K562 (cell line): ENCODE measurements at regions not wholly inside any gene's neighbourhood (a gene's known extent, or its start where the extent isn't known, plus 50 kb on each side); places are given as distances from the start of the nearest gene placed in this dataset.

Experiments used
- ATAC-seq: fragments of 200-7000 bp; cut with Tn5 transposase; 3 replicates; pipeline ENCODE4 v1.9.1; 2020; ENCODE audit warnings: moderate library complexity
- BruUV-seq: library from RNA; stranded (reverse); fragments of 400-500 nt; replicated peaks from 2 replicates; lab custom pipeline; 2021; lab: Mats Ljungman, UMichigan
- CTCF ChIA-PET: fragments of 300-600 bp; formaldehyde crosslinking; extraction: SDS; loops from one replicate; lab custom pipeline; 2021; ENCODE audit warnings: low intra/inter-chr PET ratio; lab: Yijun Ruan, JAX
- POLR2A ChIA-PET: fragments of 300-600, 350-650 bp; sonication (Branson Sonifier 250); formaldehyde crosslinking; extraction: SDS; loops from one replicate; lab custom pipeline; 2021; ENCODE audit warnings: antibody characterized with exemption, inconsistent platforms; lab: Yijun Ruan, JAX
- DNase-seq, 4 experiments: peaks; one replicate each; pipeline versions ENCODE4 v3.0.0 to v3.0.0-alpha.2; 2011 to 2018; ENCODE audit warnings: low spot score in 3 of 4, mixed read lengths in 3 of 4; ENCODE audit errors: extremely low read depth in 1 of 4
- FAIRE-seq: peaks from 2 replicates; lab custom pipeline; 2011; peaks lifted over from hg19 to GRCh38; lab: Jason Lieb, UNC
- H2AFZ ChIP-seq: 2 replicates; pipeline ENCODE4 v1.6.0; 2011; ENCODE audit warnings: low read depth, low read length, control low read depth, inconsistent platforms
- H3K27ac ChIP-seq: fragments of 200-600 bp; 3 replicates; pipeline ENCODE4 v1.8.0; 2011; ENCODE audit warnings: low read depth, mild to moderate bottlenecking, control low read depth, inconsistent platforms, low read length, moderate library complexity, mixed read lengths; ENCODE audit errors: extremely low read depth
- H3K27me3 ChIP-seq, 2 experiments: fragments of 300-600 bp in 1 of 2; 2 replicates in 1 of 2; 3 replicates in 1 of 2; pipeline versions ENCODE4 v1.6.0 to v1.8.0; 2011; ENCODE audit warnings: inconsistent platforms in 2 of 2, low read length in 2 of 2, mild to moderate bottlenecking in 1 of 2, mixed read lengths in 1 of 2, moderate library complexity in 1 of 2; ENCODE audit not compliant: control insufficient read depth in 2 of 2, insufficient read depth in 2 of 2
- H3K36me3 ChIP-seq: fragments of 300-600 bp; 3 replicates; pipeline ENCODE4 v1.8.0; 2011; ENCODE audit warnings: mild to moderate bottlenecking, low read length, inconsistent platforms; ENCODE audit not compliant: control insufficient read depth, insufficient read depth
- H3K4me1 ChIP-seq, 2 experiments: fragments of 200-600 bp in 1 of 2; replicated peaks in 1 of 2; 2 replicates in 1 of 2; 3 replicates in 1 of 2; pipeline versions ENCODE4 v1.5.1 to v1.8.0; 2011; ENCODE audit warnings: inconsistent platforms in 2 of 2, low read length in 2 of 2, mild to moderate bottlenecking in 1 of 2, mixed read lengths in 1 of 2, moderate library complexity in 1 of 2; ENCODE audit not compliant: control insufficient read depth in 2 of 2, insufficient read depth in 2 of 2
- H3K4me2 ChIP-seq: 2 replicates; pipeline ENCODE4 v1.6.1; 2011; ENCODE audit warnings: low read length, control low read depth, inconsistent platforms, mixed read lengths; ENCODE audit not compliant: insufficient read depth
- H3K4me3 ChIP-seq: fragments of 200-600 bp; sonication (generic), shearing (Covaris generic); 2 replicates; pipeline ENCODE4 v1.5.1; 2016; ENCODE audit warnings: control low read depth, inconsistent platforms
- H3K79me2 ChIP-seq: fragments of 200-600 bp; 3 replicates; pipeline ENCODE4 v1.8.0; 2011; ENCODE audit warnings: low read length, inconsistent platforms; ENCODE audit not compliant: control insufficient read depth, insufficient read depth
- H3K9ac ChIP-seq, 2 experiments: 2 replicates each; pipeline versions ENCODE4 v1.6.0 to v1.6.1; 2011; ENCODE audit warnings: low read depth in 2 of 2, low read length in 2 of 2, control low read depth in 1 of 2, inconsistent platforms in 1 of 2, mild to moderate bottlenecking in 1 of 2, mixed read lengths in 1 of 2; ENCODE audit not compliant: insufficient read depth in 1 of 2
- H3K9me1 ChIP-seq: one replicate; pipeline ENCODE4 v1.6.0; 2011; ENCODE audit warnings: inconsistent platforms, mild to moderate bottlenecking, low read length, moderate library complexity; ENCODE audit not compliant: control insufficient read depth, insufficient read depth
- H3K9me3 ChIP-seq: replicated peaks from 2 replicates; pipeline ENCODE4 v1.5.1; 2011; ENCODE audit warnings: low read depth, low read length, inconsistent platforms; ENCODE audit not compliant: control insufficient read depth, insufficient read depth
- H4K20me1 ChIP-seq: replicated peaks from 2 replicates; pipeline ENCODE4 v1.6.1; 2011; ENCODE audit warnings: low read length, inconsistent platforms, mixed read lengths; ENCODE audit not compliant: control insufficient read depth, insufficient read depth
- ATF3 ChIP-seq, 2 experiments: fragments of 450-650 bp in 1 of 2; sonication (generic) in 1 of 2; formaldehyde crosslinking in 1 of 2; IDR thresholded peaks in 1 of 2; conservative IDR thresholded peaks in 1 of 2; 2 replicates each; pipeline versions ENCODE4 v1.6.1 to v1.8.1; 2016 to 2023; ENCODE audit warnings: mild to moderate bottlenecking in 2 of 2, moderate library complexity in 2 of 2, inconsistent platforms in 1 of 2, missing genetic modification reagents in 1 of 2
- CEBPG ChIP-seq, 3 experiments: fragments of 200-800 bp in 1 of 3; sonication (Bioruptor generic) in 1 of 3; sonication (generic) in 1 of 3; formaldehyde crosslinking in 1 of 3; IDR thresholded peaks in 2 of 3; conservative IDR thresholded peaks in 1 of 3; 2 replicates each; pipeline versions ENCODE4 v1.6.1 to v1.8.0; 2016 to 2022; ENCODE audit warnings: missing compliant biosample characterization in 2 of 3, missing genetic modification characterization in 2 of 3, mild to moderate bottlenecking in 1 of 3, missing genetic modification reagents in 1 of 3
- GABPA ChIP-seq: fragments of 200-800 bp; sonication (Bioruptor generic); conservative IDR thresholded peaks from 2 replicates; pipeline ENCODE4 v1.6.1; 2016; ENCODE audit warnings: low read depth, missing genetic modification characterization, missing compliant biosample characterization
- MBD1 ChIP-seq: fragments of 250-450 bp; sonication (Bioruptor Pico); IDR thresholded peaks from 2 replicates; pipeline ENCODE4 v1.8.0; 2022; ENCODE audit warnings: inconsistent platforms
- MEIS2 ChIP-seq: fragments of 450-650 bp; IDR thresholded peaks from 2 replicates; pipeline ENCODE4 v1.6.1; 2014; ENCODE audit warnings: mild to moderate bottlenecking; ENCODE audit not compliant: partially characterized antibody
- NFE2 ChIP-seq: IDR thresholded peaks from 2 replicates; pipeline ENCODE4 v1.6.1; 2014; ENCODE audit warnings: antibody characterized with exemption, low read depth
- PHTF2 ChIP-seq: fragments of 250-450 bp; sonication (Bioruptor Pico); IDR thresholded peaks from 2 replicates; pipeline ENCODE4 v1.5.0; 2021; ENCODE audit warnings: mild to moderate bottlenecking
- RREB1 ChIP-seq: fragments of 250-450 bp; sonication (Bioruptor Pico); IDR thresholded peaks from 2 replicates; pipeline ENCODE4 v1.4.0; 2020
- TAF7 ChIP-seq: fragments of 450-650 bp; IDR thresholded peaks from 2 replicates; pipeline ENCODE4 v1.6.1; 2016; ENCODE audit warnings: missing genetic modification characterization, missing compliant biosample characterization
- TCF7L2 ChIP-seq: fragments of 150-350 bp; IDR thresholded peaks from 2 replicates; pipeline ENCODE4 v1.6.1; 2016; ENCODE audit warnings: low read depth, mild to moderate bottlenecking, low read length, moderate library complexity
- TOE1 ChIP-seq, 2 experiments: fragments of 450-650 bp in 1 of 2; sonication (generic) in 1 of 2; formaldehyde crosslinking in 1 of 2; IDR thresholded peaks; 2 replicates each; pipeline versions ENCODE4 v1.7.1 to v1.8.0; 2016 to 2022; ENCODE audit warnings: borderline replicate concordance in 2 of 2, mild to moderate bottlenecking in 2 of 2, antibody characterized with exemption in 1 of 2, inconsistent platforms in 1 of 2, low read depth in 1 of 2, missing genetic modification reagents in 1 of 2, moderate library complexity in 1 of 2
- ZNF274 ChIP-seq: IDR thresholded peaks from 2 replicates; pipeline ENCODE4 v1.6.1; 2011; ENCODE audit warnings: low read depth, mild to moderate bottlenecking, low read length, moderate library complexity, borderline replicate concordance
- WGBS: fragments of 100-300 bp; shearing (Covaris generic); methylation state at CpG from one replicate; pipeline ENCODE4 v1.1.6; 2016; ENCODE audit warnings: low coverage, mixed read lengths; ENCODE audit not compliant: insufficient coverage; ENCODE audit errors: missing lambda C conversion rate; 5-methylcytosine and 5-hydroxymethylcytosine counted together
- in situ Hi-C: fragments of 300-500 bp; cut with MboI; formaldehyde crosslinking; loops from 4 replicates; pipeline ENCODE4 v1.15.0; 2018; ENCODE audit warnings: inconsistent platforms, mixed read lengths
- intact Hi-C: fragments of 100-400 bp; cut with micrococcal nuclease; formaldehyde crosslinking; loops from 2 replicates; pipeline ENCODE4 v1.14.2; 2022

DNA sequence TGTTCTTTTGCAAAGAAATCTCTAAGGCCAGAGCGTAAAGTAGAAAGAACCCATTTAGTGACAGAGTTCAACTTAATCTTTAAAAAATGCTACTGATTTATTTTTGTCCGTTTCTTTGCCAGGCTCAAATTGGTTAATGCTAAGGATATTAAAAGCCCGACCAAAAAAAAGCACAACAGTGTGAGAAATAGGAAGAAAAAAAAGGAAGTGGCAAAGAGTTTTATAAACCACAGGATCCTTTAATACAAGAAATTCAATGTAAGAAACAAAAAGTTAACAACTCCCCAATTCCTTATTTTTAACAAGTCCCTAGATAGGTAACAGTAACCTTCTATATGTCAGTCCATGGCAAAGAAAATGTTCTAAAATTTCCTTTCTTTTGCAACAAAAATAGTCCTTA, 480.4 kb downstream of the ACTRT1 start:
- Histone ChIP-seq H3K27me3 (no peaks in the 10 kb centered on the region), H3K4me2 (no peak overlapping the region)
- no peak for FAIRE-seq
- TF ChIP-seq MEIS2 (no peak), GABPA (tag) (no peak), ZNF274 (no peak), NFE2 (no peak), ATF3 (IDR thresholded peaks at IDR 0.05) (no peak), ATF3 (CRISPR knock-in tag; conservative IDR thresholded peaks at IDR 0.05) (no peak), RREB1 (no peak), PHTF2 (no peak), TOE1 (IDR thresholded peaks at IDR 0.05; ENCODE audit: borderline replicate concordance) (no peak), TOE1 (CRISPR knock-in tag; IDR thresholded peaks at IDR 0.05; ENCODE audit: borderline replicate concordance, low read depth) (no peak), CEBPG (CRISPR knock-in tag; IDR thresholded peaks at IDR 0.05) (no peak), CEBPG (tag; conservative IDR thresholded peaks at IDR 0.05 in 1 of 2, IDR thresholded peaks at IDR 0.05 in 1 of 2) (no peak), MBD1 (CRISPR knock-in tag) (no peak), TCF7L2 (no peak), TAF7 (tag) (no peak)

More for the DNA sequence above, 480.4 kb downstream of the ACTRT1 start:
- no peak for ATAC-seq
- ChIA-PET CTCF (no interaction called here), POLR2A (no interaction called here)
- intact Hi-C loops (no loop called here), in situ Hi-C loops (no loop called here)
- Histone ChIP-seq H3K9ac (no peak overlapping the region), H2AFZ (no peak overlapping the region), H3K9me1 (no peaks in the 10 kb centered on the region), H3K4me3 (no peak overlapping the region), H3K9me3 (0 out of 2 replicates have a peak, but pooled peaks cover 1% of the 10 kb centered on the region), H3K27ac (no peak overlapping the region), H3K4me1 (no peaks in the 10 kb centered on the region), H3K36me3 (no peaks in the 10 kb centered on the region), H3K79me2 (no peaks in the 10 kb centered on the region), H4K20me1 (no peaks in the 10 kb centered on the region)
- 0% methylated on average over 2 of the region's 3 CpGs for WGBS
- BruUV-seq: no TSS peak
- no peak for DNase-seq
